HG02981 (cell line): ENCODE measurements at regions not wholly inside any gene's neighbourhood (a gene's known extent, or its start where the extent isn't known, plus 50 kb on each side); places are given as distances from the start of the nearest gene placed in this dataset.

Experiments
- ATAC-seq: cut with Tn5 transposase; IDR thresholded peaks from one replicate; pipeline ENCODE4 v1.9.1; 2021; ENCODE audit warnings: mild to moderate bottlenecking, moderate library complexity; ENCODE audit not compliant: unreplicated experiment

DNA sequence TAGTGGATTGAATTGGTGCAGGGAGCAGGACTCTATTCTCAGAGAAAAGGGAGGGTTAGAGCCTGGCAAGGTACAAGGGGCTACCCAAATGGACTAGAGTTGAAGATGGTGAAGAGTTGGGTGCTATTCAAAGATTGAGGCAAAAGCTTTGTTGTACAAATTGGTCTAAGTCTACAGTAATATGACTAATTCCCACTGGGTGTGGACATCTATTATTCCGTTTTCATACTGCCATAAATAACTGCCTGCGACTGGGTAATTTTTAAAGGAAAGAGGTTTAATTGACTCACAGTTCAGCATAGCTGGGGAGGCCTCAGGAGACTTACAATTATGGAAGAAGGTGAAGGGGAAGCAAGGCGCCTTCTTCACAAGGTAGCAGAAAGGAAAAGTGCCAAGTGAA lies 266.3 kb downstream of the TPBG start:
- ATAC-seq: no peak

DNA sequence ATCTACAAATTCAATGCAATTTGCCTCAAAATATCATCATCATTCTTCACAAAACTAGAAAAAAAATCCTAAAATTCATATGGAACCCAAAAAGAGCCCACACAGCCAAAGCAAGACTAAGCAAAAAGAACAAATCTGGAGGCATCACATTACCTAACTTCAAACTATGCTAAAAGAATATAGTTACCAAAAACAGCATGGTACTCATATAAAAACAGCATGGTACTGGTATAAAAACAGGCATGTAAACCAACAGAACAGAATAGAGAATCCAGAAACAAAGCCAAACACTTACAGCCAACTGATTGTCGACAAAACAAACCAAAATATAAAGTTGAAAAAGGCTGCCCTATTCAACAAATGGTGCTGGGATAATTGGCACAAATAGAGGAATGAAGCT lies 278.1 kb downstream of the TPBG start:
- ATAC-seq: no peak

DNA sequence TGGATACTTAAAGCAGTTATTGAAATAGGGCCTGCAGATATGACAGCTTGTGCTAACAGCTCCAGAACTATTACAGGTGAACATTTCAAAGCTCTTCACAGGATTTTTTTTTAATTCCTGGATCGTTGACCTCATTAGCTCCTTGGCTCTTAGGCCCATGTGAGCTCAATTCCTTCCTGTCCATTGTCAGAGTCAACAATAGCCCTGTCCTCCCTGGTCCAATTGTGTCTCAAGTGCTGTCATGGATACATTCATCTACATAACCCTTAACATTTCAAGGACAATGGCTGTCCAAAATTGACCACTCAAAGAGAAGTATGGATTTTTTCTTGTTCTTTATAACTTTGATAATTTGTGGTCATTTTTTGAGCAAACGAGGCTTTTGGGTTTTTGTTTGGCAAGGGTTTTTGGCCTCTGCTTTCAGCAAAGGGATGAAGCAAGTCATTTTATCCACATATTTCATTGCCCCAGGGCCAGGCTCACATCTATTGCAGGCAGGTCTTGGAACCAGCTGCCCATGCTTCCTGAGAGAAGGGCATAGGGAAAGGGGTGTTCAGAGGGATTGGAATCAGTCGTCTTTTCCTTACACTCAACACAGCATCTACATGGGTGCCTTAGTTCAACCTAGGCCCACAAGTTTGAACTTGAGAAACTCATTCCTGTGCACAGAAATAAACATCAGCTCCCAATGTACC lies 282.1 kb downstream of the TPBG start:
- ATAC-seq: no peak

DNA sequence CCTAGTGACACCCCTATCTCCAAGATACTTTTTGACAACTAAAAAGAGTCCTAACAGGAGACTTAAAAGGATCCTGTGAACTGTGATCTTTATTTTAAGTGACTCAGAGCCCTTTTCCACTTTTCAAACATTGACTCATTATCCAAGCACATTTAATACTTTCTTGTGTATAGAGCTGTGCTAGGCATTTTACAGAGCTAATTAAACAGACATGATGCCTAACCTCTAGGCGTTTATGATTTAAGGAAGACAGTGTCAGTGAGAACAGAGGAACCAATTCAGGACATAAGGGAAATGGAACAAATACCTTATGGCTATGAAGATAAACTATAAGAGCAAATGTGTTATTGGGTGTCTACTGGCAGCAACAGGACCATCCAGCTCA lies 282.6 kb downstream of the TPBG start:
- no peak for ATAC-seq

DNA sequence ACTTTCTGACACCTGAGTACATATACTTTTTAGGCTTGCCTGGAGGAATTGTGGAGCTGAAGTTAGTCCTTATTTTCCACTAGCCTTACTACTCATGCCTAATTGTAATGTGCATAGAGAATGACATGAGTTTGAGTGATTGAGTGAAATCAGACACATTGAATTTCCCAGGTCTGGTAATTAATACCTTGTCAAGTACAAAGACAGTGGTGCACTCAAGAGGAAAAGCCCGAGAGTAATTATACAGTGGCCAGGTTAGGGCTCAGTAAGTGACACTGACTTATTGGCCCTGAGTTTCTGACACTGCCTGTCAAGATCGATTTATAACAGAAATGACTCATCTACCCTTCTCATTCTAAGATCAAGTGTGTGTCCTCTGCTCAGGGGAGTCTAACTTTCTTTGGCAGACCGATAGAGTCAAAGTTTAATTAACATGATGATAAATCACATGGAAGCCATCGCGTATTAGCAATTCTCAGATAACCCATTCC lies 288.3 kb downstream of the TPBG start:
- no peak for ATAC-seq

DNA sequence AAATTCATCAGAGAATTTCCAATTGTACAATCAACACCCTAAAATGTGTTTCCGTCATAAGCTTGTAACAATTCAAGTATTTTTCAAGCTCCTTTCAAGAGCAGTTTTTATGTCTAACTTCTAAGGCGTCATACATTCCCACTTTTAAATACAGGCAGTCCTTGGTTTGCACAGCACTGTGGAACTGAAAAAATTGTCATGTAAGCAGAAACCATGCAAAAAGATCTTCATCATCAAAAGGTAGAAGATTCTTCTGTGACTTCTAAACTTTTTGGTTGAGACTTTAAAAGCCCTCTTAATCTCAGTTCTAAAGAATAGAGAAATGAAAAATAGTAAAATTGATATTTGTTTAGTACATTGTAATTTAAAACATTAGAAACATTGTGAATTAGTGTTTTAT lies 315.6 kb downstream of the TPBG start:
- no peak for ATAC-seq

DNA sequence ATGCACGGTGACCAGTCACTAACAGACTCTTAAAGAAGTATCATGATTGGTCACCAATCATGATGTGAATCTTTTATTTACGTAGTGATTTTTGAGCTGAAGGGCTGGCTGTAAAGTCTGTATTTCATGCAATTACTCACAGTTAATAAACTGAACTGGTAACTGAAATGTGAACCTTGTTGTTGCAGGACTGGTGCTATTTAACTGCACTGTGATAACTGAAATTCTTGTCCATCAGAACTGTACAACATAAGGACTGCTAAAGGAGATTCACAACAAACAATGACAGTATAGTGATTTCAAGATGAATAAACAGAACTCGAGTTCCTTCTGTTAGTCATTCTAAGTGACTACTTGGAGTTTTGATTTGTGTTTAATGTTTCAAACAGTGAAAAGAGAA lies 316.6 kb downstream of the TPBG start:
- no peak for ATAC-seq

DNA sequence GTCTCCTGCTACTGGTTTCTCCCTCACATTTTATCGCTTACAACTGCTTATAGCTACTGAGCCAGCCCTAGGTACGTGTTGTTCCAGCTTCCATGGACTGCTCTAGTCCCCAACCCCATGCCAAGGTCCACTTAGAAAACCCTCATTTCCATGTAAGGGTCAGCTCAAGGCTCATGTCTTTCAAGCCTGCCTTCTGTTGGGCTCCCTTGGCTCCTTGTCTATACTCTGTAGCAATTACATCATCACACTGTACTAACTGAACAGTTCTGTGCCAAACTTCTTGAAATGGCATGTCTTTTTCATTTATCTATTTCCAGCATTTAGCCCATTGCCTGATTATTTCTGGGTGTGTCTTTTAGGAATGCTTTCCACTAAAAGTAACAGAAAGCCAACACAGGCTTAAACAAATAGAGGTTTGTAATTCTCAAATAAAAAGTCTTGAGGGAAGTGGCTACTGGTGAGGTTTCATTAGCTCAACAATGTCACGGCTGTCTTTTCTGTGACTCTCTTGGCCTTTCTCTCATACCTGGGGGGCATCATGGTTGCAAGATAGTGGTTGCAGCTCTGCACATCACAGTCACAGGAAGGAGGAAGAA lies 317.6 kb downstream of the TPBG start:
- no peak for ATAC-seq

DNA sequence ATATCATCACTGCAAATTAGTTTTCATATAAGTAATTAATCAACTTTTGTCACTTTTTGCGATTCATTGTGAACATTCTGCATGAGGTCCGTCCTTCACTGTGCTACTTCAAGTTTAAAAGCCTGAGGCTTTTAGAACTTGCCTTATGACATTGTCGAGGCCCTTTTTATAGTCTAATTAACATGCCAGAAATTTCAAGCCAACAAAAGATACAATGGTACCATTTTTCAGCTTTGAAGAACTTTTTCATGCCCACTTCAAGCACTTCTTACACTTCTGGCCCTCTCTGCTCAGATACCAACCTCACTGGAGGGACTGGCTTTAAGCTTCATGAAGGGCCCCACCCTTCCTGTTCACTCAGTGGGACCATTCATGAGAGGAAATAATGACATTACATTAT lies 323.1 kb downstream of the TPBG start:
- ATAC-seq: no peak

DNA sequence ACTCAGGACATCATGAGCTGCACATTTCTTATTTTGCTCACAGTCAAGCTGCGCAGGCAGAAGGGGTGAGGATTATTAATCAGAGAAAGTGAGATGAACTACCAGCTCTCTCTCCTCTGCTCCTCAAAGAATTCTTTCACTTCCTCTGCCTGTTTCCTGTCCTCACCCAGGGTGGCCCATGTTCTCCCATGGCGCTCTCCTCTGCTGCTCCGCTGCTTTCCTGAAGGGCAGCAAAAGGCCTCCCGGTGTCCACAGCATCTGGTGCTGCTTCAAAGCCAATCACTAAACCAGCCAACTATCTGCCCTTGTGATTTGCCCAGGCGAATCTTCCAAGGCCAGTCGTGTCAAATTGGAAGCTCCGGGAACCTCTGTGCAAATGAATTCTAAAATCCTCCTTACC lies 324.2 kb downstream of the TPBG start:
- no peak for ATAC-seq

DNA sequence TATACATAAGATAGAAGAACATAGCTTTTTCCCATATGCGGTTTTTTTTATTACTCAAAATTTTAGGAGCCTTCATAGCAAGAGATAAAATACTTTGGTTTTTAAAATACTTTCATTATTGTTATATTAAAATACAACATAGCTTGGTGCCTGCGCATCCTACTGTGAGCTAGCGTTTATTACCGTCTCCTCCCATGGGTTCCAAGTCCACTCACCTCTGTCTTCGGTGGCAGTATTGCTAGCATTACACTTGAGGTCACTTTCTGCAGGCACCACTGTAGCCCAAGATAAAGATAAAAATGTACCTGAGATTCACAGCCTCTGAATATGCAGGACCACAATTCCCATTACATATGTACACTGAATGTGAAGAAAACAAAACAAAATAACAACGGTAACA lies 326.7 kb downstream of the TPBG start:
- no peak for ATAC-seq

DNA sequence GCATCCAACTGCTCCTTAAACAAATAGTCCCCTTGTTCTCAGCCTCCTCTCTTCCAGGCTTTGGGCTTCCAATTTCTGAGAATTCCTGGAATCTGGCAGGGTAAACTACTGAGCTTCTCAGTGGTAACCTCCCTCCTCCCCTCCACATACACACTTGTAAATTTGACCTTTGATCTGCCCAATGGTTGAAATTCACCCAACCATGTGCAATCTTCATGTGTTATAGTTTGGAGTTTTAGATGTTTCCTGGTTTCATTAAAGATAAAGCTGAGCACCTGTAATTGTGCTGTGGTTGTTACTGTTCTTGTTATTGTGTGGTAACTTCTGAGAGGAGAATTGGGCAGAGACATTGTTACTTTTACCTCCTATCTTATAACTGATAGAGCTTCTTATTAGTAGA lies 328.4 kb downstream of the TPBG start:
- no peak for ATAC-seq

DNA sequence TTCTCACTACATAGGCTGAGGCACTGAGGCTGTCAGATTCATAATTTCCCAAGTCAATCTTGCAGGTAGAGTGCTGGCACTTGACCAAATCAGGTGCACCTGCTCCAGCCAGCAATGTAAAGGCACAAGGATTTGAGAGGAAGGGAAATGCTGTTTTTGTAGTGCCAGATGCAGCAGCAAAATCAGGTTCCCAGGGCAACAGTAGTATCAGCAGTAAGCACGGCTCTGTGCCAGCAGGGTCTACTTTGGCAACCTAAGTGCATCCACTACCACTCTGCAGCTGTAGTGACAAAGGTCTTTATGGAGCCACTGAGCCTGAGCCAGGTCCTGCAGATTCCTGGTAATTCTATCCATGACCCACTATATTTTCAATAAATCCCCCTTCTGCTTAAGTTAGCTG lies 329.5 kb downstream of the TPBG start:
- no peak for ATAC-seq

DNA sequence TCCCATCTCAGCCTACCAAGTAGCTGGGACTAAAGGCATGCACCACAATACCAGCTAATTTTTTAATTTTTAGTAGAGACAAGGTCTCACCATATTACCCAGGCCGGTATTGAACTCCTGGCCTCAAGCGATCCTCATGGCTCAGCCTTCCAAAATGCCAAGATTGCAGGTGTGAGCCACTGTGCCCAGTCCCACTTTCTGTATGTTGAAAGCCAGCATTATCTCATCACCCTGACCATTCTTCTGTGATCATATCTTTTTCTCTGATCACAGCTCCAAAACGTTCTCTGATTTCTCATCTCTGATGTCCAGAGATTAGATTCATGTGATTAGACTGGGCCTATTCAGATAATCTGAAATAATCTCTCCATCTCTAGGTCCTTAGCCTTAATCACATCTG lies 337.7 kb downstream of the TPBG start:
- ATAC-seq: no peak

DNA sequence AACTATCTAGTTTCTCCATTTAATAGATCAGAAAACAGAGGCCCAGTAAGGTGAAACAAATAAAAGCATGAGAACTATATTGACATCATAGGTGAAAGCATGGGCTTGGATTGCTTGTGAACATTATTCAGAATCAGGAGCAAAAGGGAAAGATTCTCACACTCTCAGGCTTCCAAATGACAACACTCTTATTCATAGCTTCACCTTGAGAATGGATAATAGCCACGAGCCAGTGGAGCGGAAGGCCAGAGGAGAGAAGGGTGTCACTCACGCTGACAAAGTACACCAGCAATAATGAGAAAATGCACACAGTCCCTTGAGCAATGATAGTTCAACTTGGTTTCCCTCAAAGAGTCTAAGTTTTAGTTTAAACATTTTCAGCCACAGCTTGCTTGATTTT lies 339.0 kb downstream of the TPBG start:
- ATAC-seq: no peak

DNA sequence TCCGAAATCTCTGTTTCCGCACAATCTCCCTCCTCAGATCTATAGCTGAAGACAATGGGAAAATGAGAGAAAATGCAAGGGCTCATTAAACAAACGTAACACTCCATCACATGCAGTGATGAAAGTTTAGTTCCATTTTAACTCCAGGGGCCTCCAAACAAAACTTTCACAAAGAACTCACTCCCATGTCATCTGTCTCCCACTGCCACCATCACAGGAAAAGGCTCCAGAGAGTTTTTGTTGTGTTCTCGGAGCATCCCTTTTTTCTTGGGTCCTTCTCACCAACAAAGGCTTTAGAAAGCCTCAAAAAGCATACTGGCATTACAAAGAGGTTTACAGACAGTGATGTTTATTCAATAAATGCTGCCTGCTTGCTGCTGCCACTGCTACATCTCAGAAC lies 339.6 kb downstream of the TPBG start:
- ATAC-seq: no peak

DNA sequence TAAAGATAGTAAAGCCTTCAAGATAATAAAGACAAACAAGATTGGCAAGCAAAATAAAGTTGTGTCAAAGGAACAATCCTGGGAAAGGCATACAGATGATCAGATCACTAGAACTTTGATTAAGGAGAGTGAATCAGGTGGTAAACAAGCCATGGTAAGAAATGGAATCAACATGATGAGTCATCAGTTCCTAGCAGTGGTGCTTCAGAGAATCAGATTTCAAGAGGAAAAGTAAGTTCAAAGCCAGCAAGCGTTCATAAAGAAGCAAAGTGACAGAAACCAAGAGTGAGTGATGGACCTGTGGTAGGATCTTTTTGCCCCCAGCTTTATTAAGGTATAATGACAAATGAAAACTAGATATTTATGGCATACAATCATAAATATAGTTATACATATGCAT lies 340.4 kb downstream of the TPBG start:
- no peak for ATAC-seq

DNA sequence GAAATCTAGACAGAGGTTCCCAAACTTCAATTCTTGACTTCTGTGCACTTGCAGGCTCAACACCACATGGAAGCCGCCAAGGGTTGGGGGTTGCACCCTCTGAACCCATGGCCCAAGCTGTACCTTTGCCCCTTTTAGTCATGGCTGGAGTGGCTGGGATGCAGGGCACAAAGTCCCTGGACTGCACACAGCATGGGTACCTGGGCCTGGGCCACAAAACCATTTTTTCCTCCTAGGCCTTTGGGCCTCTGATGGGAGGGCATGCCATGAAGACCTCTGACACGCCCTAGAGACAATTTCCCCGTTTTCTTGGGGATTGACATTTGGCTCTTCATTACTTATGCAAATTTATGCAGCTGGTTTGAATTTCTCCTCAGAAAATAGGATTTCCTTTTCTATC lies 342.0 kb downstream of the TPBG start:
- ATAC-seq: no peak

DNA sequence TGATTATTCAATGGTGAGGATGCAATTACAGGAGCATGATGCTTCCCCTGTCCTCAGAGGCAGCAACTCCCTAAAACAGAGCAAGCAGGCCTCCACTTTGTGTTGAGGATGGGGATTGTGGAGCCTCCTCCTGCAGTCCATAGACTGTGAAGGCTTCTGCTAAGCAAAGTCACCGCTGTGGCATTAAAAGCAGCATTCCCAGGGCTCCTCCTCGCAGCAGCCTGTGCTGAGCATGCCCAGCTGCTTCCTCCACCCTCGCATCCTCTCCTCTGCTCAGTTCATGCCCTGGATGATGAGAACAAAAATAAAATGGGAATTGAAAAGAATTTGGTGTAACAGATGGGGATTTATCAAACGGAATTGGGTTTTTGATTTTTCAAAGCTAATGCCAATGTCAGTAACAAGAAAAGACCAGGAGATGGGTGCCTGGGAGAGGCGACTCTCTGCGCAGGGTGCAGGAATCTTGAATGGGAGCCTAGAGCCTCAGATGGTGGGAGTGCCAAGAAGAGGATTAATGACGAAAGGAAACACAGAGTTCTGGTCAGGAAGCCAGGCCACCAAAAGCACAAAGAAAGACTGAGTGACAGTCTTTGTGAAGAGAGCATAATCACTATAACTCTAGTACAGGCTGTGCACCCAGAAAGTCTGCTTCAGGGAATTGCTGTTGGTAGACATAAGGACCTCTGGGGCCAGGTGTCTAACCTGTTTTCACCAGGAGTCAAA lies 347.6 kb downstream of the TPBG start:
- ATAC-seq: no peak

DNA sequence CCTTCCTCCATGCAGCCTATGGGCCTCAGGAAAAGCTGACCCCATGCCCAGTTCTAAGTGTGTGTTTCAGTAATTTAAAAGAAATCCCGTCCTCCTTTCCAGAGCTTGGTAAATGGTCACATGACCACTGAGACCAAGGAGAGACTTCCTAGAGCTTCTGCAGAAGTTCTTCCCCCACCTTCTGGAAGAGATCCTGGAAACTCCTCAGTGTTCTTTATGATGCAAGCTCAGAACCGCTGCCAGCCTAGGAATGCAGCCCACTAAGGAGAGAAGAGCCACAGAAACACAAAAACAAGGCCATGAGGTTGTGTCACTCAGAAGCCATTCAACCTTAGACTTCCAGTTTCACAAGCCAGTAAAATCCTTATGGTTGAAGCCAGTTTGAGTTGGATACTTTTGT lies 348.4 kb downstream of the TPBG start:
- no peak for ATAC-seq

DNA sequence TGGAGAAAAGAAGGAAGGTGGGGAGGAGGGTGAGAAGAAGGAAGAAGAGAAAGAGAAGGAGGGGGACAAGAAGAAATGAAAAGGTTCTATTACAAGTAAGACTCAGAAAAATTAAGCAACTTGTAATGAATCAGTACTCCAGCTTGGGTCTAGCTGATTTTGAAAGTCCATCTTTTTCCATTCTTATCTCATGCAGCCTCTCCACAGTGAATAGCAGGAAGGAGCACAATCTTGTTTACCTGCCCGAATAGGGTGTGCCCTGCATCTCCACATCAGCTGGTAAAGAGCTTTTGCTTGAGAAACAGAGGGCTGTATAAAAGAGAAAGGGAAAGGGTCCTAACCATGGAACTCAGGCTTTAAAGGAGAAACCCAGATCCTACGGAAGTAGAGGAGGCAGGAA lies 348.8 kb downstream of the TPBG start:
- ATAC-seq: no peak

DNA sequence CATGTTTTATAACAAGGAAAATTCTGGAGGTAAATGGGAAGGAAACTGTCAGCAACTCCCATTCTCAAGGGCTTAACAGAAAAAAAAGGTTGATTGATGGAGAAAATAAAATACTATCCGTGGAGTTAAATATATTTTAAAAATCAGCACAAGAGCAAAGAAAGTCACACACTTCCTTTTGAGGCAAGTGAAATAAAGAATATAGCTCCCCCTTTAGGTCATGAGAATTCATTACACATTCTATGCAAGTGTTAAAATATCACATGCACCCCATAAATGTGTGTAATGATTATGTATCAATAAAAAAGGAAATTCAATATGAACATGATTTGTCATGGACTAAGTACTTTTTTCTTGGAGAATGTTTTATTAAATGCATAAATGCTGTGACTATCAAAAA lies 349.2 kb downstream of the TPBG start:
- ATAC-seq: no peak
